ENCODE measurements at regions not wholly inside any gene's neighbourhood (a gene's known extent, or its start where the extent isn't known, plus 50 kb on each side); places are given as distances from the start of the nearest gene placed in this dataset.
"Not testable (repeated sequence)": the region's sequence is repeated elsewhere in the genome, so short reads cannot be mapped to it uniquely, and the experiment has no call there.

DNA sequence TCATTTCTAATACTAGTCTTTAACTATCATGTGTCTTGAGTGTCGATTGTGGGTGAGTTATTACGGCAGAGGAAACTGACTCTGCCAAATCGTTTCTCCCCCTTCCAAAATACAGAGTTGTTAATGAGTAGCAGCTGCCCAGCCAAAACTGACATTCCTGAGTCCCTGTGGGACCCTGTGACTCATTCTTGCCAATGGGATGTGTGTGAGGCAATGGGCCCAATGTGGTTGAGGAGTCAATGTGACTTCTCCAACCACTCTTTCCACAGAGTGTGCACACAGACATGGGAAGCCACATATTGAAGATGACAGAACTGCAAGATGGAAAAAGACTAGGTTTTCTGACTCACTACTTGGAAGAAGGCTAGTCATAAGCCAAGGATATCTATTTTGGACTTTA is 434.7 kb downstream of the DTWD2 start:
- no peak for DNase-seq

DNA sequence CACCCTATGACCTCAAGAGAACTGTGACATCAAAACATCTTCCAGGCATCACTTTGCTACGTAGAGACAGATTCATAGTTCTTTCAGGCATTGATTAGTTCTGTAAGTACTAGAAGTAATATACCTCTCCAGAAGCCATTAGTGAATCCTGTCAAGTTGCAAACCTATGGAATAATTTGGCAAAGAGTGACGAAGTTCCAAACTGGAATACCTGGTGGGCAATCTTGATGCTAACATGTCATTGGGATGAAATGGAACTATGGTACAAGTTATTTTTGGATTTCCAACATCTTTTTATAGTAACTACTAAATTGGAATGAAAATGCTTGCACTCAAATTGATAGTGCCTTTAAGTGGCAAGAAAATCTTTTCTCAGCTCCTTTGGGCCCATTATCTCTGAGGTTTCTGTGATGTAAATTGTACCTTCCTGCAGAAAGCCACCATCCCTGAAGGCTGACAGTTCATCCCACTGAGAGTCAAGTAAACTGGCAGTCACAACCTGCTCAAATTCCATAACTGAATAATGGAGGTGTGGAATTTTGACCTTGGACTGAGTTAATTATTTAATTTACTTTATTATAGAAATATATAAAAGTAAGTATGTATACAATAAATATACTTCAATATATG is 435.5 kb downstream of the DTWD2 start:
- DNase-seq, result no peak

DNA sequence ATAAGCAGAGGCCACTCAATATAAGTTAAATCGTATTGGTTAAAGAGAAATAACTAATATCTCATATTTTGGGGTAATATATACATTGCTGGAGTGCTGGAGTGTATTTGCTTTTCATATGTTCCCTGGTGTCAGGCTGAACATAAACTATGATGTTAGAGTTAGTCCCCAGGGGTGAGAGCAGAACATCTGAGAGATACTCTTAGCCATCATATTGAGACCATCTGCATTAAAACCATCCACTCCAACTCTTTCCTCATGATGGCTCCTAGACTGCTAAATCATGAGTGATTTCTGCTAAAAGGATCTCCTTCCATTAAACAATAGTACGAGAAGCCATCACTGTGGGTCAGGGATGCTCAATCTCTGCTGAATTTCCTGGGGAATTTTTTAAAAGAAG is 436.2 kb downstream of the DTWD2 start:
- no peak for DNase-seq

DNA sequence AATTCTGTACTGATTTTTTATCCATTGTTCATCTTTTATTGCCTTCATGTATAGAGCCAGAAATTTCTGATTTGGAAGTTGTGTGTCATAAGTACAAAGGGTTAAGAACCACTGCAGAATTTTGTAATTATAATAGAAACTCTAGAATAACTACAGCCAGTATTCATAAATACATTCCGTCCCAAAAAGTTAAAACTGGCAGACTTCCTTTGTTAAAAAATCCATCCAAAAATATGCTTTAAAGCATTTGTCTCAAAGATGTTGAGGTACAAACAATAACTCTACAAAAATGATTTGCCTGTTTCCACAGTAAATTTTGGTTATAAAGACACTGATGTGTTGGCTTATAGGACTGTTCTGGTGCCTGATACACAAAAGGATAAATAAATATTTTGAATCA is 436.6 kb downstream of the DTWD2 start:
- no peak for DNase-seq

DNA sequence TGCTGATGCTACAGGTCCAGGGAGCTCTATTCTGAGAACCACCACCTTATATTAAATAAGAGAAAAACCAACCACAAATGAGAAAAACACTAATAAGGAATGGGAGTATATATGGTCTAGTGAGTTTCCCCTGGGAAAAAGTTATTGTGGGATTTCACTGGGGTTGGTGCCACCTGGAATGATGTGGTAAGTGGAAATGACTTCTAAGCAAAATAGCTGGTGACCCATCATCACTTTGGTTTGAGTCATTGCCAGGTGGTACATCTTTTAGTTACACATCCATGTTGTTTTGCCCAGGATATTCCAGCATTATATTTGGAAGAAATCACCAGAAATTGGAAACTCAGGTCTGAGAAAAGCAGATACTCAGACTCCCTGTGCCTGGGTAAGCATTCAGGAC is 437.3 kb downstream of the DTWD2 start:
- DNase-seq, result no peak

DNA sequence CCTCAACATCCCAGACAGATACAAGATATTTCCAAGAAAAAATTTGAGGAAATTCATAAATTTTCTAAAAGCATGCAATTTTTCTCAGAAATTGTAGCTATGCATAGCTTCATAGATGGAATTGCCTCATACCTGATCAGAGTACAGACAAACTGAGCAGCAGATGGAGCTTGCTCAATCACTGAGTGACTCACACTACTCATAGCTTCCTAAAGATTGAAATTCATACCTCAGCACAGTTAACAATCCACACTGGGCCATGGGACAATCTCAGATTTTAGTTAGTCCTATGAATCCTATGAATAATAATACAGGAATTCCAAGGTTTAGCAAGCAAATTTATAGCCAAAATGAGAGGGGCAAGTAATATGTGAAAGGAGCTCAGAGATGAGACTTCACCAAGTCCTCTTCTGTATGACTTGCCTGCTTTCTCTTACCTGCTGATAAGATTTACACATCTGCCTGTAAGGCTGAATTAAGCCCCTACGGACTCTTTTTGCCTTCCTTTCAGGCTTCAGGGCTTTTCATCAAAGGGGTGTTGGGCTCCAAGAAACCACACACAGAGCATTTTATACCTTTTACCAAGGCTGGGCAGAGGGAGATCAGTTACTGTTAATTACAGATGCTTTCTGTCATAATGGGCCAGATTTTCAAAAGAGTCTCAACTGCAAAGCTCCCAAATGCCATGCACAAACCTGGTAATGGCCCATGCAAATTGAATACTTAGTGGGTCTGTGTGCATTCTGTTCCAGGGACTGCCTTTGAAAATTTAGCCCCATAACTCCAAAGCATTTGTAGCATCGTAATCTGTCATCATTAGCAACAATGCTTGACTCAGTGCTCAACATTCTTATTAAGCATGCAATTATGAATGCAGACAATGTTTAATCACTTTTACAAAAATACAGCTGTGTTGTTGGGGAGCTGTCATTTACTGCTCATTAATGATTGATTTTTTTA is 439.3 kb downstream of the DTWD2 start:
- peak in 3 of 58 donors; percentile 2 to 37 (median 25) for DNase-seq

DNA sequence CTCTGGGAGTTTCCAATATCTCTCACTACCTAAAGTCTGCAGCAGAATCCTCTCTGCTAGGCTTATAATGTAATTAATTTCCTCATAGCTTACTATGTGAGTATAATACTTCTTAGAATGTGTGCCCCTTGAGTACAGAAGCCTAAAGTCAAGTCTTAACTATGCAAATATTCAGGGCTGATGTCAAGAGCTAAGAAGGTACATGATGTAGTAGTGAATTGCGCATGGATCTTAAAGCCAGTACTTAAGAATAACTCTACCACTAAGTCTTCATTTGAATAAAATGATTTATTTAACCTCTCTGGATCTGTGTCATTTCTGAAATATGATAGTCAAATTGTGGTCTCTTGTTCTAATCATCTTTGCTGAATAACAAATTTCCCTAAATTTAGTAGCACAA is 442.9 kb downstream of the DTWD2 start:
- DNase-seq, result no peak

DNA sequence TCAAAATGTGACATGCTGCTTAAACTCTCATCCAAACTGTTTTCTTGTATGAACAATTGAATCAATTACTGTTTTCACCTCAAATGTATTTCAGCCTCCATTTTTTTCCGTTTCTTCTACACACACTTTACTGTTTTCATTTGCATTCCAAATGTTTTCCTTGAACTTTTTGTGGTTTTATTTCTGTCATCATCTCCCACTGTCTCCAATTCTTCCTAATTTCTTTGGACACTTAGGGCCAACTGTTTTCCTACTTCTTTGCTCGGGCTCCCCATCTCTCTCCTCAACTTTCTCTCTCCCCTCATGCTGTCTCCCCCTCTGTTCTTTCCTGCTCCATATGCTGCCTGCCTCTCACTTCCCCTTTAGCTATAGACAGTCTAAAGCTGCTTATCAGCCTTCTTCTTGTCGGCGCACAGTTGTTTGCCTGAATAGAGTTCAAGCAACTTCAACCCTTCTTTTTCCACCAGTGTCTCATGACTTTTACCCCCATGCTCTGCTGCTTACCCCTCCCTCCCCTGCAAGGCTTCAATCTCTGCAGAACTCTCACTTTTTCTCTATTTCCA is 443.4 kb downstream of the DTWD2 start:
- DNase-seq, result no peak

DNA sequence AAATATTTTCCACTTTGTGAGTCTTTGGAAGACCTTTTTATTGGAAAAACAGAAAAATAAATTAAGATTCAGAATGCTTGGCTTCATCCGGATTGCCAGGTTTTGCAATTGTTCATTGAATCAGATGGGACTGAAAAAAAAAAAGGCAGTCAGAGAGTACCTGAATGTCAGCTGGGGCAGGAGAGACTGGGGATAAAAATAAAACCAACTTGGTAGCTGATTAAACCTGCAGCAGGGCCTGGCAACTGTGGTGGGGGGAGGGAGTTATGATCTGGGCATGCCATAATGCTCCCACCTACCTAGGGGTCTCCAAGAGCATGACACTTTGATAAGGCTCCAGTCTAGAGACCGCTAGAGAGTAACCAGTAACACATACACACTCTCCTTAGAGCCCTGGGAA is 454.4 kb downstream of the DTWD2 start:
- DNase-seq, result no peak

DNA sequence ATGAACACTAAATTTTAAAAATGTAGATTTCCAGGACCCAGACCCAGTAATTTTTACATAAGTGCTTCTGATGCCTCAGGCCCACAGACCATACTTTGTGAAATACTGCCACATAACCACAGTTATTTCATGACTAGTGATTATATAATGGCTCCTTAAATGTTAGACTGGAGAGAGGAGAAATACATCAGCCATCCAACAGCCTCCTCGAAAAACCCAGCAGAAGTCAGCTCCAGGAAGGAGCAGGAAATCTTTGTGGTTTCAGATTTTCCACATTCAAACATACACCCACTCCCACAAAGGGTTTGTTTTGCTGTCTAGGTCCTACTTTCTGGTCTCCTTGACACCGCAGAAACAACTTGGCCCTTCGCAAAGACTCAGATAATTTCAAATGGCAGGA is 455.2 kb downstream of the DTWD2 start:
- DNase-seq, result no peak

DNA sequence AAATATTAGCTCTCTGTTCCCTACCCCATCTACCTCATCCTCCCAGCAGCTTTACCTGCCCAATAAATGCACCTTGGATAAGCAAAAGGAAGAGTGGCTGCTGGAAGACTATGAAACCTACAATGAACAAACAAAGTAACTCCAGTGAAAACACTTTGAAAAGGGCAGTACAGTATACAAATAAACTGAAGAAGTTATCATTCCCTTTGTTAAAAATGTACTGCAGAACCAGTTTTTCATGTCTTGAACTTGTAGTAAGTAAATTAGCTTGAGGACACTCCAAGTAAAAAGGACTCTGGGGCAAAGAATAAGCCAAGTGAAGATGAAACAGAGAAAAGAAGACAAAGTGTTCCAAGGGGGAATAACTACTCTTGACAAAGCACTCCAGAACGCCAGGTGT is 457.1 kb downstream of the DTWD2 start:
- no peak for DNase-seq

DNA sequence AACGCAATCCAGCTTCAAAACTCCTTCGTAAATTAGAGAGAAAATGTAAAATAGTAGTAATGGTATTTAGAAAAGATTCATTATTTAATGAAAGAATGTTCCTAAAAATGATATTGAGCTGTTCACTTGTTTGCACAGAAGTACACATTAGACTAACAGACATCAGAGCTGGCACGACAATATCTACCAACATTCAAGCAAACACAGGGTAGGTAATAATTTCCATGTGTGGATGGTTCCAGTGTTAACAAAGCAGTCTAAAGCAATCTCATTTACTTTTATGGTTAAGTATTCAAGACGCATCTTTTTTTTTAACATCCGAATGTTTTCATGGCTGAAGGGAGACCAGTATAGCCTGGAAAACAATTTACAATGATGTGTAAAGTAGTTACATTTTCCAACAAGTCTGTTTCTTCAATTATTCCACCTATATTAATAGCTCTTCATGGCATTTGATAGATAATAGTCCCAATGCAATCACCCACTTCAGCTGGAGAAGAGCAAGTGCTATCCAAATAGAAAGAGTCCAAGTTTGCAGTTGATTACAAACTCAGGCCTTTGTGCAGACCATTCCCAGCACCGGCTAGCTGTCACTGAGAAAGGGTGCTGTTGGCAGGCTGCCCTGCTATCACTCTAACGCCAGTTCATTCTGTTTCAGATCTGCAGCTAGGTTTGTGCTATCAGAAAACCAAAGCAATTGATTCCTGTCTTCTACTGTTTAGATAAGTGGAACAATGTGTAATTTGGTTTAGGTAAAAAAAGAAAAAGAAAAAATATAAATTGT is 458.8 kb downstream of the DTWD2 start:
- DNase-seq, result peak in 2 of 58 donors; percentile 2 to 3

DNA sequence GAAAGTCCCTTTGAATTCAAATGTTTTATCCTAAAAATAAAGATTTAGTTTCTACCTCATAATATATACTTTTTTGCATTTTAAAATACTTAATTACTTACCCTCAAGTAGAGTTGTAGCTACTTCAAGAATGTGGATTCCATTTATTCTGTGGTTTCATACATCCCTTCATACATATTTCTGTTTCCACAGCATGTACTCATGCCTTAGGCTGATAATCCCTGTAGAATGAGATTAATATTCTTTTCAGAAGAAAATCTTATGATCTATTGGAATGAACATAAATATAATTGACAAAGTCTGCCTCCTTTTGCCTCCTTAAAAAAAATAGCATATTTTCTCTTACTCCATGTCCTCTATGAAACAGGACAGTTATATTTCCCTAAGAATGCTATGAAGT is 465.7 kb downstream of the DTWD2 start:
- DNase-seq, result no peak

DNA sequence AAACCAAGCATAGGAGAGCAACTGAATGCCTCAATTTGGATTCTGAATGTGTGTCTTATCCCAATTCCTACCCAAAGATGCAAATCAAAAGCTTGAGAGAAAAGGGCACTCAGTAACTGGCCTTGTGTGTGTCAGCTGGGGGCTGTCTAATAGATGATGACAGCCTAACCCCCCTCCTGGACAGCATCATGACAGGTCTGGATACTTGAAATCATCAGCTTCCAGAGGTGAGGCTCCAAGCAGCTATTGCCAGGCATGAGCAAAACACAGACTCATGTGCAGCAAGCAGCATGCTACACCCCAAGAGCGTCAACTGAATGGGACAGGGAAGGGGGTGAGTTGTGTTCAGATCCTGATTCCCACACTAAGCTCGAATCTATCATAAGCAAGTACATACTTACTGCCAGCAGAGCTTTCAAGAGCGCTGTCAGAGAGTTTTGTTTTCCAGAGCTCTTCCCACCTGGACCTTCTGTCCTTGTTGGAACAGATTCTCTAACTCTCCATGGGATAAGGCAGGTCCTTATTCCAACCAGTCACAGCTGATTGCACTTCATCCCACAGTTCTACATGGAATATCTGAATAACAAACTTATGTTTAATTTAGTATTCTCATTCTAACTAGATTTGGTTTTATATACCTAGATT is 467.5 kb downstream of the DTWD2 start:
- DNase-seq, result no peak

DNA sequence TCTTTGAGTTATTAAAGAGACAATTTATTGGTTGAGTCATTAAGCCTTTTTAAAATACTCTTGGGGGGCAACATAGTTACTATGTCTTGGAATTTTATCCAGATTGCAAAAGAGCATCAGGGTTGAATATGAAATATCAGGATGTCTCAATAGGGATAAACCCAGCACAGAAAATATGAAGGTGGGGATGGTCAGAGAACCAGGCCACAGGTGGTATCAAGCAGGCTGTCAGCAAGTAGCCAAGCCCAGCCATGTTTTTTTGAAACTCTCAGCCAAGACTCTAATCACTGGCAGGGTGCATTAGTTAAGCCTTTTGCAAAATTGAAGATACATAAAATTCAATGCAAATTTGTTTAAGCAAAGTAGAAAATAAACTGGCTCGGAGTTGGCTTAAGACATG is 468.9 kb downstream of the DTWD2 start:
- no peak for DNase-seq

DNA sequence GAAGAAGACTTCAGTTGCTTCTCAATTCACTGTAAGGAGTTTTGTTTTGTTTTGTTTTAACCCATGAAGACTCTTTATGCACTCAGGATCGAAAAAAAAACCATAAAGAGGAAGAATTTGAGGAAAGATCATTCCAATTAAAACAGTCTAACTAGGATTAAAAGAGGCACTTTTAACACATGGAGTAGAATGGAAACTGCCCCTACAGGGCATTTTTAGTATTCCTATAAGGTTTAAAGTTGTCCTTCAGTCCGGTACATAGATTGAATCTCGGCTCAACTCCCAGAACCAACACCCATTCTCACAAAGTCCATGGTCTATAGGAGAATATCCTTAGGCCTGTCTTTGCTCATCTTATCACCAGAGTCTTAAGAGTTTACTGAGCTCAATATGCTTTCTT is 469.6 kb downstream of the DTWD2 start:
- no peak for DNase-seq

DNA sequence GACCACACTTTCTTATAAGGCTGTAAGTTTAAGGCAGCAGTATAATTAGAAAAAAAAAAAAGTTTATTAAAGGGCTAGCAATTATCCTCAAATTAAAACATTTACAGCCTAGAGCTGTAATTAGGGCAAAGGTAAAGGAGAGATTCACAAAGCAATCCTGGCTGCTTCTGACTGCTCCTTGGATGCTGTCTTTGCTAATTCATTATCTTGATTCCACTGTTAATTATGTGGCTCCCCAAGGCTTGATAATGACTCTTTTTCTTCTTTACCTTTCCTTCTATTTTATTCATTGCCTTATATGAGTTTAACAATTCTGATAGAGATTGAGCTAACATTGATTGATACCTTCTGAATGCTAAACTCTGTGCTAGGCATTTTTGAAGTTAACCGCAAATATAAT is 476.5 kb downstream of the DTWD2 start:
- DNase-seq, result no peak

DNA sequence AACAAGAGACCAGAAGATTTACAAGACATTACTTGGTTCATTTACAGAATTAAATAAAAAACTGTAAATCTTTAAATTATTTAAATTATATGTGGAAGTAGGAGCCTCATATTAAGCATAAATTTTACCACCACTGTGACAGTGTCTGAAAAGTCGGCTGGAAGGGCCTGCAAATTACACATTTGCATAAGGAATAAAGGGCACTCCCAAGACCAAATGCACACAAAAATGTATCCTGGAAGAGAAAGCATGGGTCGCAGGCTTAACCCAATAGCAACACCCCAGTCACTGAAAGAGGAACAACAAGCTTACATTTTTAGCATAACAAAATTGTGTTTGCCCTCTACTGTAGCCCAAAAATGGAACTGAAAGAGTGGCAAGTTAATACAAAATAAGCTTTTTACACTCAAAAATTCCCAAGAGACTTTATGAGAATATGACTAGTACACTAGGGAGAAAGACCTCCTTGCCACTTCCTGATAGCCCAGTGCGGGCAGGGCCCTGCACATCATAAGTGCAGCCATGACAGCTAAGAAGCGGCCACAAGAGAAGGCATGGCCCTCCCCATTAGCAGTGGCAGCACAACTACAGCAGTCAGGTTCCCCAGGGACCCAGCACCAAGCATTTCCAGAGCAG is 482.0 kb downstream of the DTWD2 start:
- DNase-seq, result no peak

DNA sequence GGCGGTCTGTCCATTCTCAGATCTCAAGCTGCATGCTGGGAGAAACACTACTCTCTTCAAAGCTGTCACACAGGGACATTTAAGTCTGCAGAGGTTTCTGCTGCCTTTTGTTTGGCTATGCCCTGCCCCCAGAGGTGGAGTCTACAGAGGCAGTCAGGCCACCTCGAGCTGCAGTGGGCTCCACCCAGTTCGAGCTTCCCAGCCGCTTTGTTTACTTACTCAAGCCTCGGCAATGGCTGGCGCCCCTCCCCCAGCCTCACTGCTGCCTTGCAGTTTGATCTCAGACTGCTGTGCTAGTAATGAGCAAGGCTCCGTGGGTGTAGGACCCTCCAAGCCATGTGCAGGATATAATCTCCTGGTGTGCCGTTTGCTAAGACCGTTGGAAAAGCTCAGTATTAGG is 486.1 kb downstream of the DTWD2 start:
- DNase-seq, result not testable (repeated sequence)

DNA sequence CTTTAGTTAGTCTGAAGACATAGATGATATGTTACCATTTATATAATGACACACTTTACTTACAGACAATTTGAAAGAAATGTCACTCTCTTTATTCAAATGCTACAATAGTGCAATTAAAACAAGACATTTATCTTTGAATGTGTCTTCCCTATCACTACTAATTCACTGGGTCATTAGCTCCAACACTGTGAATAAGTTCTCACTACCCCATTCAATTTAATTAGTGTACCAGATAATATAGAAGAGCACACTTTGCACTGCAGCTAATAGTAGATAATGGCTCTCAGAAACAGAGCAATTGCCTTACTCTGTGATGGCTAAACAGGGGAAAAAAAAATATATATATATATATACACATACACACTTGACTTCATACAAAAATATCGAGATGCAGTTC is 497.0 kb downstream of the DTWD2 start:
- DNase-seq, result no peak
